BJ (cell line): ENCODE measurements at regions not wholly inside any gene's neighbourhood (a gene's known extent, or its start where the extent isn't known, plus 50 kb on each side); places are given as distances from the start of the nearest gene placed in this dataset.
A peak's percentile ranks its signal among the peaks of the same experiment; 100 is the strongest.

Experiments
- CTCF ChIA-PET: fragments of 350-600 bp; formaldehyde crosslinking; extraction: SDS; loops from one replicate; lab custom pipeline; 2021; ENCODE audit warnings: antibody characterized with exemption, inconsistent platforms; lab: Yijun Ruan, JAX
- POLR2A ChIA-PET: fragments of 300-600 bp; sonication (Branson Sonifier 250); formaldehyde crosslinking; extraction: SDS; loops from one replicate; lab custom pipeline; 2021; ENCODE audit warnings: antibody characterized with exemption; lab: Charles Lee
- DNase-seq: peaks from one replicate; pipeline ENCODE4 v3.0.0-alpha.2; 2011; ENCODE audit warnings: low read depth
- H3K27me3 ChIP-seq: 2 replicates; pipeline ENCODE4 v1.6.0; 2011; ENCODE audit warnings: low read length; ENCODE audit not compliant: control insufficient read depth, insufficient read depth
- H3K36me3 ChIP-seq: 2 replicates; pipeline ENCODE4 v1.5.1; 2011; ENCODE audit warnings: low read length; ENCODE audit not compliant: control insufficient read depth, insufficient read depth
- H3K4me3 ChIP-seq: 2 replicates; pipeline ENCODE4 v1.5.1; 2011; ENCODE audit warnings: low read depth, mild to moderate bottlenecking, control low read depth, low read length
- CTCF ChIP-seq: IDR thresholded peaks from 2 replicates; pipeline ENCODE4 v1.5.1; 2011; ENCODE audit warnings: low read depth, mild to moderate bottlenecking, control low read depth, inconsistent platforms, low read length, moderate library complexity; ENCODE audit not compliant: insufficient read depth

DNA sequence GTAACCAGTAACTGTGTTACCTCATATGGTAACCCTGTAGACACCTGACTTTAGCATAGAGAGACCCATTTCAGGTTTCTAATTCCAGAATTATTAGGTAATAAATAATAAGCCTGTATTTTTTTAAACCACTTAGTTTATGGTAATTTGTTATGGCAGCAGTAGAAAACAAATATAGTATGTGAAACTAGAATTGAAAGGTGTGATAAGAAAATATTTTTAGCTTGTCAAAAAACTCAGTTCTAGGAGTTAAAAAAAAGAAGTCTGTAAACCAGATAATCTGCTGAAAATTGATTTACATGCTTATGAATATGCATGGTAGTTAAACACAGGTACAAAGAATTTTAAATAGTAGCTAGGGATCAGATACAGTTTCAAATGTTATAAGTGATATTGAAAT is 695.0 kb upstream of the GJE1 start:
- no peak for TF ChIP-seq CTCF
- Histone ChIP-seq H3K36me3 (no peaks in the 10 kb centered on the region), H3K4me3 (no peak overlapping the region), H3K27me3 (no peaks in the 10 kb centered on the region)
- no peak for DNase-seq
- CTCF ChIA-PET, result interaction anchor here (0.8 to 1.0 kb wide), 2 partner anchors 11 to 305 kb away, joined by 3 read pairs; no protein-coding TSS in a partner anchor
- POLR2A ChIA-PET, result no interaction called here

- Histone ChIP-seq H3K36me3 (no peaks in the 10 kb centered on the region), H3K27me3 (no peaks in the 10 kb centered on the region), H3K4me3 (no peak overlapping the region)
- ChIA-PET CTCF (interaction anchor here (1.0 kb wide), 1 partner anchor 10 kb away, joined by 3 read pairs; no protein-coding TSS in a partner anchor), POLR2A (no interaction called here)
- DNase-seq, result no peak
- TF ChIP-seq CTCF, result no peak
These were observed 695.7 kb upstream of the GJE1 start for GRCh38 chr6:141437011-141437410.

GRCh38 chr6:141426400-141426980 is 706.2 kb upstream of the GJE1 start:
- no peak for DNase-seq
- no peak for TF ChIP-seq CTCF
- H3K4me3 ChIP-seq, result no peak overlapping the region
- no peaks in the 10 kb centered on the region for H3K36me3 ChIP-seq
- CTCF ChIA-PET, result interaction anchor here (0.6 kb wide), 1 partner anchor 11 kb away, joined by 3 read pairs; no protein-coding TSS in a partner anchor
- POLR2A ChIA-PET, result no interaction called here
- H3K27me3 ChIP-seq, result no peaks in the 10 kb centered on the region

DNA sequence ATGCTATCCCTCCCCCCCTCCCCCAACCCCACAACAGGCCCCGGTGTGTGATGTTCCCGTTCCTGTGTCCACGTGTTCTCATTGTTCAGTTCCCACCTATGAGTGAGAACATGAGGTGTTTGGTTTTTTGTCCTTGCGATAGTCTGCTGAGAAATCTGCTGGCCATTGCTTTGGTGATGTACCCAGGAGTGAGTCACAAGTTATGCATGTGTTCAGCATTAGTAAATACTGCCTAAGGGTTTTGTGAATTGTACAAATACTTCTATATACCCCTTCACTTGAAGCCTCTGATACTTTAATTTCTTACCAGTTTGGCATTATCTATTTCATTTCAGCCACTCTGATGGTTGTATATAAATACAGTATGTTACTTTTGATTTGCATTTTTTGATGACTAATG is 711.3 kb upstream of the GJE1 start:
- POLR2A ChIA-PET, result no interaction called here
- Histone ChIP-seq H3K4me3 (no peak overlapping the region), H3K27me3 (no peaks in the 10 kb centered on the region), H3K36me3 (no peaks in the 10 kb centered on the region)
- CTCF ChIA-PET, result no interaction called here
- no peak for TF ChIP-seq CTCF
- DNase-seq, result peak; percentile 69

- Histone ChIP-seq H3K4me3 (no peak overlapping the region), H3K27me3 (no peaks in the 10 kb centered on the region), H3K36me3 (no peaks in the 10 kb centered on the region)
- TF ChIP-seq CTCF, result no peak
- no peak for DNase-seq
- CTCF ChIA-PET, result no interaction called here
- POLR2A ChIA-PET, result no interaction called here
These were observed 714.6 kb upstream of the GJE1 start for GRCh38 chr6:141418076-141418475.
